Fibroblast of skin of abdomen (primary cell): ENCODE measurements at regions not wholly inside any gene's neighbourhood (a gene's known extent, or its start where the extent isn't known, plus 50 kb on each side); places are given as distances from the start of the nearest gene placed in this dataset.

Source experiments
- DNase-seq: peaks from one replicate; pipeline ENCODE4 v3.0.0-alpha.2; 2013

DNA sequence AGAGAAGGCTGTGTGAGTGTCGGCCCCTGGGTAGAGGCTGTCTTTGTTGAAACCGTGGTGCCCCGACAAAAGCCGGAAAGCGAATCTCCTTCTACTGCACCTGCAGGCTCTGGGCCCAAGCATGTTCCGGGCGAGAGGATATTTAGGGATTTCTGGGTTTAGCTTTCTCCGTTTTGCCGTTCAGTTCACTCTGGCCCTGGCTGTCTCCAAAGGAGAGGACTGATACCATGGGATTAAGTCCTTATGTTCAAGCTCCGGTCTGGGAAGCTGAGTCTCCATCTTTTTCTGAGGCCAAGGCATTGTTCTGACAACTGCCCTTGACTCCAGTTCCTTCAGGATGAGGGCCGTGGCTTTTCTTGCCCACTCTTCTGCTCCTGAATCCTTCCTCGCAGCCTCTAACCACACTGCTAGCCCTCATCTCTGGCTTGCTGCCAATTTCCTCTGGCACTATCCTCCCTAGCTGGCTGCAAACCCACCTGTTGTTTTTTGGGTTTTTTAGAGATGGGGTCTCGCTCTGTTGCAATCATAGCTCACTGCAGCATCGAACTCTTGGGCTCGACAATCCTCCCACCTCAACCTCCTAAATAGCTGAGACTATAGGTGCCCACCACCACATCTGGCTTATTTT, 206.8 kb downstream of the SKIDA1 start:
- no peak for DNase-seq

DNA sequence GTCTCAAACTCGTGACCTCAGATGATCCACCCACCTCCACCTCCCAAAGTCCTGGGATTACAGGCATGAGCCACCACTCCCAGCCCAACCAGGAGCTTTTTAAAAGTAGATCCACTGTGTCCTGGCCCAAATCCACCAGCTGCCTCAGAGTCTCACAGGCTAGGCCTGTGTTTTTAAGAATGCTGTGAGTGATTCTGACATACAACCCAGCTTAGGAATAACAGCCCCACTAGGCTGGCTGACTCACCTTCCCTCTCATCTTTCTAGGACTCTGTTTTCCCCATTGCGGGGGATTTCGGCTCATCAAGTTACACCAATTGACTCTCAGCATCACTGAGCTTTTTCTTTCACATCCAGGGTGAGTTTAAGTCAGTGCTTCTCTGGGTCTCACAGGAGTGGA, 207.6 kb downstream of the SKIDA1 start:
- peak; percentile 80 for DNase-seq

DNA sequence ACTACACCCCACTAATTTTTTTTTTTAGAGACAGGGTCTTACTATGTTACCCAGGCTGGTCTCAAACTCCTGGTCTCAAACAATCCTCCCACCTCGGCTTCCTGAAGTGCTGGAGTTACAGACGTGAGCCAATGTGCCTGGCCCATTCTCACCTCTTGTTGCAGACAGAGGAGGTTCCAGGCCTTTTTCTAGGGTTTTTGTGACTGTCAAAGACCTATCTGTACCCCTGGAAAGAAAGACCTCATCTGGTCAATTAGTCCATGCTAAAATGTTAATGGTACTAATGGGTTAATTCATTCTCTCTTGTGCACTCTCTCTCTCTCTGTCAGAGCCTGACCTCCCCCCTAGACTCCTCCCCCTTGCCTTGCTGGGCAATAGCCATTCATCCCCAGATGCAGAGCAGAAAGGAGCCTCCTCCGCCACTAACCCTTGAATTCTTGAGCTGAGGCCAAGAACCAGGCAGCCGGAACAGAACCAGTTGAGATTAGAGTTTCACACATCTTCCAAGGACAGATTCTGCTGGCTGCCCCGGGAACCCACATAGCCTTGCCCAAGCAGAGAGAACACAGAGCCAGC, 209.7 kb downstream of the SKIDA1 start:
- peak; percentile 88 for DNase-seq

DNA sequence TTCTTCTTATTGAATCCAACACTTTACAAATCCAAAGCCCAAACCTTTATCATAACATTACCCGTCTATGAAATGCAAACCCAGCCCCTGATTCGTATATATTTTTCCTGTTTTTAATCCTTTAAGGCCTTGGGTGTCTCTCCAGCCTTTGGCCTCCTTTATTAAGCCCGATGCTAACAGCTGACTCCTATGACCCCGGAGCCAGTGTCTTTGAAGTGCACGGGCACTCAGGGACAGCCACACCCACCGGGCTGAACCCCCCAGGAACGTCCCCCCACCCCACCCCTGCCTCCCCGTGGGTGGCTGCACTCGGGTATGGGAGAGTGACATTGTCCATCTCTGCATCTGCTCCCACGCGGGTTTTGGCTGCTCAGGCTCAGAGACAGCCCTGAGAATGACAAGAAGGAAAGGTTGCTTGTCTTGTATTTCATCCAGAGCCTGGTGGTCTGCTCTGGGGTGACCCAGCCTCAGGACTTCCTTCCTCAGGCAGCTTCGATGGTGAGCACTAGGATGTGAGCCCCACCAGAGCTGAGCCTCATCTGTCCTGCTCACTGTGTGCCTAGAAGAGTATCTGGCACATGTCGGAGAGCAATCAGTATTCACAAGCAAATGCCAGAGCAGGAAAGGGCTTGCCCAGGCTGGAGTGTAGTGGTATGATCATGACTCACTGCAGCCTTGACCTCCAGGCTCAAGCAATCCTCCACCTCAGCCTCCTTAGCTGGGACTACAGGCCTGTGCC, 210.4 kb downstream of the SKIDA1 start:
- no peak for DNase-seq

DNA sequence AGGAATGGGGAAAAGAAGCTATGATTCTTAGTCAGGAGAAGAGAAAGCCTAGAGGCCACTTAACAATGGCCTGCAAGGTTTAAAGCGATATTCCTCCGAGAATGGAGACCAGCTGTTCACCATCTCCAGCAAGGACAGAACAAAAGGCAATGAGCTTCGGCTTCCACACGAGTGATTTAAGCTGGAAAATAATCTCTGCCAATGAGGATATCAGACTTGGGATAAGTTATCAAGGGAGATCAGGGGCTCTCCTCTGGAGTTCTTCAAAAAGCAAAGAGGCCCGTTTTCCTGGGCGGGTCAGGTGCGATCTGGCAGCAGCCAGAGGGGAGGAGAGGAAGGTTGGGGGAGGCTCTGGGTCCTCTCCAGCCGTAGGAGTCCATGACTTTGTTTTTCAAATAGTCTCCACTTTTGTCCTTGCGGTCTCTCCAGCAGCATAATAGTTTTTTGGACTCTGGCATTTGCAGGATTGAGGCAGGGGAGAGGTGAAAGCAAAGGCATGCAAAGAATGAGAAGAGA, 211.3 kb downstream of the SKIDA1 start:
- peak; percentile 40 for DNase-seq

DNA sequence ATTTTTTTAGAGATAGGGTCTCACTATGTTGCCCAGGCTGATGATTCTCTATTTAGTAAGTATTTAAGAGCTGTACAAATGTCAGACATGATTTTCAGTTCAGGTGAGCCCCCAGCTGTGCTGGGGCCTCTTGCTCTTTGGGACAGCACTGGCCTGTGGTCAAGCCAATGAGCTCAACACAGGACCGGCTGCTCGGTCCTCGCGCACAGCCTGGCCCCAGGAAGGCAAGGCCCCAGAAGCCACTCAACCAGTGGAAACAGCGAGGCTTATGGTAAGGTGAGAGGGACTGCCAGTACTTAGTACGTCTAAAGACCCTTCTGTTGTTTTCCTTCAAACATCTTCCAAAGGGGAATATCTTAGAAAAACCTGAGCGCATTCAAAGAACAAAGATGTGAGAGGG, 211.8 kb downstream of the SKIDA1 start:
- no peak for DNase-seq

DNA sequence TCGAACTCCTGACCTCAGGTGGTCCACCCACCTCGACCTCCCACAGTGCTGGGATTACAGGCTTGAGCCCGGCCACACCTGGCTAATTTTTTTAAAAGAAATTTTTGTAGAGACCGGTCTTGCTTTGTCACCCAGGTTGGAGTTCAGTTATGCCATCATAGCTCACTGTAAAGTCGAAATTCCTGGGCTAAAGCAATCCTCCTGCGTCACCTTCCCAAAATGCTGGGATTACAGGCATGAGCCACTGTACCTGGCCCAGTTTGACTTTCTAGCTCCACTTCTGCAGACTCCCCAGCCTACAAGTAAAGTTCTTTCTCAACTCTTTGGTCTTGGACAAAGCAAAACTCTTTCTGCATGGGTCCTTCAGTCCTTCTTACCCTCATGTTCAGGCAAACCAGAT, 214.1 kb downstream of the SKIDA1 start:
- no peak for DNase-seq

DNA sequence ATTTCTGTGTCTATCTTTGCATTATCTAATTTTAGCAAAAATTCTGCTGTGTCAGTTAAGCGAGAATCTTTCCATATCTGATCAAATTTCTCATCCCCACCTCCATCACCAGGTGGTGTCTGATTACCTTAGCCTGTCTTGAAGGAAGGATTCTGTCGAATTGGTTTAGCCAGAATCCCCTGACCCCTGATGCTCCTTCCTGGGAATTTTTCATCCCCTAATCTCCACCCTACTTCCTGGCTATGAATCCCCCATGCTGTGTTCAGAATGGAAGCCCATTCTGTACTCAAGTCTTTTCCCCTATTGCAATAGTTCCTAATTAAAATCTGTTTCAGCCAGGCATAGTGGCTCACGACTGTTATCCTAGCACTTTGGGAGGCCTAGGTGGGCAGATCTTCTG, 216.1 kb downstream of the SKIDA1 start:
- no peak for DNase-seq

DNA sequence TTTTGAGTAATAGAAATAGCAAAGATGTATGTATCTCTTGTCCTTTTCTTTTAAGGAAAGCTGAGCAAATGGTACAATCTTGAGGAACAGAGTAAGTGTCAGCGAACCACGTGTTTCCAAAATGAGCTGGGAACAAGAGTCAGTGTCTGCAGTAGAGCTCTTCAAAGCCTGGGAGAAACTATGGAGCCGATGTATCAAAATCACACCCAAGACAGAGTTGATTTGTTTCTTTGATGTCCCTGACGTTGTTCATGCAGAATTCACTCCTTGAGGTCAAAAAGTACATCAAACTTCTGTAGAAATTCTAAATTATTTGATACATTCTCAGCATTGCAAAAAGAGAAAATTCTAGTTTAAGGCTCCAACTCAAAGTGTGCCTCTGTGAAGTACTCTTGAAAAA, 216.5 kb downstream of the SKIDA1 start:
- DNase-seq = no peak

DNA sequence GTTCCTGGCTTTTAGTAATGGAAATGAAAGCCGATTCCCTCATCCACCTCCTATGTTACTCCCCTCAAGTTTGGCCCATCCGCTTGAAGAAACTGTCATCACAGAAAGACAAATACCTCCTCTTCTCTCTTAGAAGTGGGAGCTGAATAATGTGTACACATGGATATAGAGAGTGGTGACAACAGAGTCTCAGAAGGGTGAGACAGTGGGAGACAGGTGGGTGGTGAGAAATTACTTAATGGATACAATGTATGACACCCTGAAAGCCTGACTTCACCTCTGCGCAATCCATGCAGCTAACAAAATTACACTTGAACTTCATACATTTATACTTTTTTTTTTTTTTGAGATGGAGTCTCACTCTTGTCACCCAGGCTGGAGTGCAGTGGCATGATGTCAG, 217.5 kb downstream of the SKIDA1 start:
- DNase-seq = no peak

DNA sequence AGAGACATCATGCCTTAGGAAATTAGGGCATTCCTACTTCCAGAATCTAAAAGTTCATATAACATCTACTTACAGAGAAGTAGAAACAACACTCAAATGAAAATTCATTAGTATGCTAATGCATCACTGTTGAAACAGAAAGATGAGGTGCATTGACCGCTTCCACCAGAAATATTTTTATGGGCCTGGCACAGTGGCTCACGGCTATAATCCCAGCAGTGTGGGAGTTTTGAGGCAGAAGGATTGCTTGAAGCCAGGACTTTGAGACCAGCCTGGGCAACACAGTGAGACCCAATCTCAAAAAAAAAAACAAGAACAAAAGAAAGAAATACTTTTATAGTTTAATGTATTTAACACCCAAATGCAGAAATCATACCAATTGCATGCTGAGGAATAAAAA, 220.9 kb downstream of the SKIDA1 start:
- DNase-seq = no peak

DNA sequence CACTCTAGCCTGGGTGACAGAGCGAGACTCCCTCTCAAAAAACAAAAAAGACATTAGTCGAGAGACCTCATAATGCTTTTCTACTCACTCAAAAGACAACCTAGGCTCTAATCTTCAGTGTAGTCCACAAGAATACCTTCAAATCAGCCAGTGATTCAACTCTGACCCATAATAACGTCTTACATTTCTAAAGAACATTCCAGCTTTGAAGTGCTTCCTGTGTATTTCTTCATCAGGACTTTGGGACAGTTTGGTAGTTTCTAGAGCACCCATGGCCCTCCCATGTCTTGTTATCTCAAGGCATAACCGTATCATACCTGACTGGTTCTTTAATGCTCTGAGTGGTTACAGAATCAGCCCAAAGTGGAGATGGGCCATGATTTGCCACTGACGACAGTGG, 221.3 kb downstream of the SKIDA1 start:
- no peak for DNase-seq

DNA sequence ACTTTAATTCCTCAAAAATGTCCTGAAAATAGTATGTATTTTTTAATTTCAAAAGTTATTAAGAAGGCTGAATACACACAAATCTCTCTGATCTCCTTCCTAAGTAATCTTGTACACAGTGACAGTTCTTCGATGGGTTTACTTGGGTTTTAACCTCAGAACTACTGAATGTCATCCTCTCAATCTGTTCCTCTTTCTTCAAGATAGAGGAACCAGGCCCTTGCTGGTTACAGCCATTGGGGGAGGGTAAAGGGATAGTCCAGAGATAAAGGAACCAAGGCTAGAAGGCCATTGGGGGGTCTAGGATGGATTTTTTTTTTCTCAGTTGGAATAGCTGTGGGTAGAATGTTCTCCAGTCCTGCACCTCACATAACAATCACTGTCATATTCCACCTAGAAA, 224.9 kb downstream of the SKIDA1 start:
- no peak for DNase-seq

DNA sequence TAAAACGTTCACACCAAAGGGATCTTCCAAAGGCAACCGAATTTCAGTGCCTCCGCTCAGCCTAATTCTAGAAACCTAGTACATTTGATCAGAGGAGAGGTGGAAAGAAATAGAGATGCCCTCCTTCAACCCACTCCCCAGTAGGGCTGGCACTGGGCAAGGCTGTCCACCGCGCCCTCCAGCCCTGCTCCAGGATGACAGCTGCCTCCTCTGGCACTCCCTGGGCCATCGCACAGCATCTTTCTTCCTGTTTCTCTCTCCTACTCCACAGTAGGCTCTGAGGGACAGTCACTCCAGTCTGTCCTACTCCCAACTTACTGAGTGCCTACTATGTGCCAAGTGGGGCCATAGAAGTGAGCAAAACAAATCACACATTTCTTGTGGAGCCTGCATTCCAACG, 226.2 kb downstream of the SKIDA1 start:
- no peak for DNase-seq

DNA sequence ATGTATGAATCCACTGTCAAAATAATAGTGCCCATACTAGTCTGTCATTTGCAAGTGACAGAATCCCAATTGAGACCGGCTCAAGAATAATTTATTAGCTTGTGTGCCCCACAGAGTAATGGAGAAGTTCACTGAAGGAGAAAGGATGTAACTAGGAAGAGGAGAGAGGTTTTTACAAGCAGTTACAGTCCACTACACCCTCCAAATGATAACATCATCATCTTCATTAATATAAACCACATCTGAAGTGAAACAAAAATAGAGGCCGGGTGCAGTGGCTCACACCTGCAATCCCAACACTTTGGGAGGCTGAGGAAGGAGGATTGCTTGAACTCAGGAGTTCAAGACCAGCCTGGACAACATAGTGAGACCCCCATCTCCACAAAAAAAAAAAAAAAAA, 226.8 kb downstream of the SKIDA1 start:
- no peak for DNase-seq

DNA sequence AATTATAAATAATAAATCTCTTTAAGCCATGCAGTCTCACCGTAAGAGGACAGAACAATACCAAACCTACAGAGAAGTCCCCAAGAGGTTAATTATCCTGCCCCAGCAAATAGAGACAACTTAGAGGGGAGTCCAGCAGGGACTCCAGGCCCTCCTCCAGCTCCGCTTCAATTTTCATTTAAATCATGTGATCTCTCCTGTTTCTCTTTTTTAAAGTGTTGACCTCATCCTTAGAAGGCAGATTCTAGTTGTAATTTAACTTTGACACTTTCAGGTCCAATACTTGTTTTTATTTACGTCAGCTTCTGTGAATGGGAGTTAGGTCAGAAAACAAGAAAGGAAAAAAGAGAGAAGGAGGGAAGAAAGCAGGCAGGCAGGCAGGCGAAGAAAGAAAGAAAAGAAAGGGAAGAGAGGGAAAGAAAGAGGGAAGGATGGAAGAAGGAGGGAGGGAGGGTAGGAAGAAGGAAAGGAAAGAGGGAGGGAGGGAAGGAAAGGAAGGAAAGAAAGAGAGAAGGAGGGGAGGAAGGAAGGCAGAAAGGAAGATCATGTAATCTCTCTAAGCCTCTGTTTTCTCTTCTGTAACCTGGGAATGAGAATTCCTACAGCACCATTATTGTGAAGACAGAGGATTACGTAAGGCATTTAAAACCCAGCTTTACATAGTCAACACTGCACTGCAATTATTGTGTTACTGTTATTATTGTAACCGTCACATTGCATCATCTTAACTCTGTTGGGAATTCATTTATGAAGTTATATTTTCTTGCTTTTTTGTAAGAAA, 227.7 kb downstream of the SKIDA1 start:
- no peak for DNase-seq

DNA sequence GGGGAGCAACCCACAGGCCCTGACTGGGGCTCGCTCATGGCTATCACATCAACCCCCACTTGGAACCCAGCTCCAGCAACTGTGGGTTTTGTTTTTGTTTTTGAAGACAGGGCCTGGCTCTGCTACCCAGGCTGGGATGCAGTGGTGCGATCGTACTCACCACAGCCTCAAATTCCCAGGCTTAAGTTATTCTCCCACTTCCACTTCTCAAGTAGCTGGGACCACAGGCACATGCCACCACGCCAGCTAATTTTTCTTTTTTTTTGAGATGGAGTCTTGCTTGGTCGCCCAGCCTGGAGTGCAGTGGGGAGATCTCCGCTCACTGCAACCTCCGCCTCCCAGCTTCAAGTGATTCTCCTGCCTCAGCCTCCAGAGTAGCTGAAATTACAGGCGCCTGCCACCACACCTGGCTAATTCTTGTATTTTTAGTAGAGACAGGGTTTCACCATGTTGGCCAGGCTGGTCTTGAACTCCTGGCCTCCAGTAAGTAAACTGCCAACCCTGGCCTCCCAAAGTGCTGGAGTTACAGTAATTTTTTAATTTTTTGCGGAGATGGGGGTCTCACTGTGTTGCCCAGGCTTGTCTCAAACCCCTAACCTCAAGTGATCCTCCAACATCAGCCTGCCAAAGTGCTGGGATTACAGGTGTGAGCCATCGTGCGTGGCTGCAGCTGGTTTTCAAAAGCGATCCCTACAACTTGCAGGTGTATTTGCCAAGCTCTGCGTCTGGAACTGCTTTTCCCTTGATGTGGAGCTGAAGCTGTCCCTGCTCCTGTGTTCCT, 228.7 kb downstream of the SKIDA1 start:
- no peak for DNase-seq

DNA sequence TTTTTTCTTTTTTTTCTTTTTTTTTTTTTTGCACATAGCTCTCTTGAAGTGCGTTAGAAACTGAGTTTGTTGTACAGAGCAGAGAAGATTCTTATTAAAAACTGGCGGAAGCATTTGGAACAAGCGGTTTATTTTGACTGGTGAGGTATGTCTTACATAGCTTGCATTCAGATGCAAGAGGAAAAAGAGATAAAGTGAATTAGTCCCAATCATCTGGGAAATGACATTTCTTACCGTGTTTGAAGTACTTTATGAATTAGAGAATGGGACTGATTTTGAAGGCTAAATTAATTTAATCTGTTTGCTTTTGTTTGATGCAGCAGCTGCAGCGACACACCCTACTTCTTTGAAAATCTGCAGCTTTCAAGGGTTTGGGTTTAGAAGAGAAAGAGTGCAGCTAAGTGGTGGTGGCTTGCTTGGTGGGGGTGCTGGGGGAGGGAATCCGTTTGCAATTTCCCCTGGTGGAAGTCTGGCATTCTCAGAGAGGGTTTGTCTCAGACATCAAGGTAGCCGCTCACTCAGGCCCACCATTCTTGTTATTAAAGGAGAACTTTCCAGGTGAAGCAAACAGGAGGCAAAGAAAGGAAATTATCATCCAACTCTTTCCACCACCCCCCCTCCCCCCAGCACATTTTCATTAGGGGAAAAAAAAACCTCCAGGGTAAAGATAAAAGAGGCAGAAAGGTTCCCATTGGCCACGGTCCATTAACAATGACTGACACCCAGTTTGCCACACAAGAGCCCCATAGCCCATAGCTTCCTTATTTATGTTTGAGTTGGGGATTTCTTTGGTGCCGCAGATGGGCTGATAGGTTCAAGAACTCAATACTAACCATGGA, 231.7 kb downstream of the SKIDA1 start:
- no peak for DNase-seq

DNA sequence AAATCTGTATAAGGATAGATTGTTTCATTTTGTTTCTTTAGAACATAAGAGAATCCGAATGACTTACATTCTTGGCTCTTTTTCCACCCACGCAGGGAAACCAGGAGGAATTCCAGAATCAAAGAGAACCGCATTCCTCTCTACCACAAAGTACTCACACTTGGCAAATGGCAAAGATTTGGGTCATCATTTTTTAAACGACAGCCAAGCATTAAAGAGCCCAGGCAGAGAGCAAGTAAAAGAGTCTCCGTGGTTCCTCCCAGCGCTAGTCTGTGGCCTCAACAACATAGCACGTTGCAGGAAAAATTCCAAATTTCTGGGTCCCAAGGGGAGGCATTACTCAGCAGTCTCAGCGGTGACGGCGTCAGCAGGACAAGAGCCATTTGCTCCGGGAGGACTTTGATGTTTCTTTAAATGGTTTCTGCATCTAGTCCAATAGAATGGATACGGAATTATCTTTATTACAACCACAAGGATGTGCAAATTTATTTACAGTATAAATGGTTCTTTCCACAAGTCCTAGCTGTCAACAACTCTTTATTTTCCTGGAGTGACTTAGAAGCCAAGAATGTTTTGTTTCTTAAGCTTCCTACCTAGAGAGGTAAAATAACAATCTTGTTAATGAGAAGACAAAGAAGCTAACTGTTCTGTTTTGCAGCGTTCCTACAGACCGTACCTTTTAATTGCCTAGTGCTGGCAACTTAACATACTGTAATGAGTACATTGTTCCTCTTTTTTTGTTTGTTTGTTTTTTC, 232.5 kb downstream of the SKIDA1 start:
- peak; percentile 99 for DNase-seq

DNA sequence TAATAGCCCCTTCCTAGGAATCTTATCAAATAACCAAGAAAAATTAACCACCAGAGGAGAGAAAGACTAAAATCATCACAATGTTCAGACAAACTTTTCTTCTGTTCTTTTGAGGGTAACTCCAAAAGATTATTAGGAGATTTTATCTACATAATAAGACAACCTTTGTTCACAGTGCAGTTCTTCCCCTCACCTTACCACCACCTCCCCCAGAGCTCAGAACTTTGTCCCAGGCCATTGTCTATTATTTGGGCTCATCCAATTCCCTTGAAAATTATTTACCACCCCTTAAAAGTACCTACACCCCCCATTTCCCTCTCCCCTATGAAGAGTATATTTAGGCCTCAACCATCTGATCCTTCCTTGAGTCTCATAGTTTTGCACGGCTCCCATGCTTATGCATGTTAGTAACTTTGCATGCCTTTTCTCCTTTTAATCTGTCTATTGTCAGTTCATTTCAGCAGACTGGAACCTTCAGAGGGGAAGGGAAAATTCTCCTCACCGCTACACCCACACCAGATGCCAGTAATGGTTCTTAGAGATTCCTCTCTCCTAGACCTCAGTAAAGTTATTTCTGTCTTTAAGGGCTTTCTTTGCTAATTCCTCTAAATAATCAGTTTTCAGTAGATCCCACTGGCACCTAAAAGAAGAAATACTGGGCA, 234.9 kb downstream of the SKIDA1 start:
- no peak for DNase-seq
